ENCODE measurements at regions not wholly inside any gene's neighbourhood (a gene's known extent, or its start where the extent isn't known, plus 50 kb on each side); places are given as distances from the start of the nearest gene placed in this dataset.

DNA sequence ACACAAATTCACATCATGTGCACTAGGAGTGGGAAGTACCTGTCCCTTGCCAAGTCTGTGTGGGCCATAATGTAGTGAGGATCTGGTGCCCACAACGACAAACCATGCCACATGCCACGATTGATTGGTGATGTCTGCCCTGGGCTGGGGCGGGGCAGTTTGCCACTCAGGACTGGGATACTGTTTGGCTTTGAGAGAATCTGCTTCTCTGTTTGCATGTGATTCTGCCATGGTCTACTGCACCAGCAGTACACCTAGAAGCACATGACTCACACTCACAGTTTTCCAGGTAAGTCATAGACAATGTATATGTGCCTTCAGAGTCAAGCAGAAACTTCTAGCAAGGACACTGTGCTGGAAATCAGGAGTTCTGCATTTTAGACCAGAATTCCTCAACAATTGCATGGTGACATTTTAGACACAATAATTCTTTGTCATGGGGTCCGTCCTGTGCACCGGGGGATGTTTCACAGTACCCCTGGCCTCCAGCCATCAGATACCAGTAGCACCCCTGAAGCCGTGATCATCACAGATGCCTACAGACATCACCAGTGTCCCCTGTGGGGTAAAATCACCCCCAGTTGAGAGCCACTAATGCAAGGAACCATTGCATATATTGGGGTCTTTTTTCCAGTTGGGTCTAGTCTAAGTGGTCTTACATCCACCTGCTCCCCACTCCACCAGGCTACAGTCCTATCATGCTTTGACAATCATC, 278.3 kb downstream of the EIPR1 start:
- DNase-seq, result no peak

GRCh38 chr2:3098231-3098630, 279.4 kb downstream of the EIPR1 start:
- DNase-seq, result no peak

DNA sequence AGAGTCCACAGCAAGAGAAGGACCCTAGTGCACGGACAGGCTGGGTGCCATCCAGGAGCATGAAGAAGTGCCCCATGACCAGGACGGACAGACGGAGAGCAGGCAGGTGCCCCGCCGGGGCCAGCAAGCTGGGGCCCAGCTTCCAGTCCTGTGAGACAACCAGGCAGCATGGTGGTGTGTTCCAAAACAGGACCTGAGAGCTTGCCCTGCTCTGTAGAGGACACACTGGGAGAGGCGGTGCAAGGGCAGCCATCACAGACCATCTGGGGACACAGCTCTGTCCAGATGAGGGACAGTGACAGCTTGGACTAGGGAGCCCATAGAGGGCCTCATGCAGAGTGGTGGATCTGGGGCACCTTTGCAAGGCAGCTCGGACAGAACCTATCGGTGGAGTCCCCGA, 279.8 kb downstream of the EIPR1 start:
- DNase-seq, result no peak

DNA sequence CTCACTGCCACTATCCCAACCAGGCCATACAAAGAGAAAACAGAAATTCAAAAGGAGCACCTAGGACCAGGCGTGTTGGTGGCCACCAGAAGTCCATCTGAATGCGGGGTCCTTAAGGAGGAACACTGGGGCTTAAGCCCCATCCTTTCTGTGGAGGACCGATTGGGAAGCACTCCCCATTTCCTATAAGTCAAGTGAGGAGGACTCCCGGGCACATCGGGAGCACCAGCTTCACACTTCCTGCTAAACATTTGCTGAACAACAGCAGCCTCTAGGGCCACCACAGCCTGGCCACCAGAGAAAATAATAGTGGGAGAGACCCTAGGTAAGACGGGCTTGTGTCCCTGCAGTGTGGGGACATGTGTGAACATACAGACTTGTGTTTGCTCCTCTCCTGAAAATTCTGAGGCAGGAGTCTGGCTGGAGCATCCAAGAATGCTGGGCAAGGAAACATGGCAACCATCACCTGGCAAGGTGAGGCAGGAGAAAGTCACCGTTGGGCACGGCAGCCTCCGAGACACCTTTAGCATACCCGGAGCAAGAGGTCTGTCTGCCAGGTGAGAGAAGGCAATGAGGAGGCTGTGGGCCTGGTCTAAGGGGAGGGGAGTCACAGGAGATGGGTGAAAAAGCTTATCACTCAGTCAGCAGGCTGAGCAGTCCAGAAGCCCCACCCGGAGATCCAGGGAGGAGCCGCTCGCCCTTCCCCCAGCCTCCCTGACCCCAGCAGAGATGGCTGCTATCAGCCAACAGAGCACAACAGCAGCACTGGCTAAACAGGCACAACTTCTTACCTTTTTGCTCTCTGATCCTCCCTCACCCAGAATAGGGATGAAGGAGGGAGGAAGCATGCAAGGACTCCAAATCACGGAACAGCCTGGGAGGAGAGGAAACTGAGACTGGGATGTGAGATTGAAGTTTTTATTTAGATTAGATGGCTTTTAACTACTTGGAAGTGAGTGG, 282.3 kb downstream of the EIPR1 start:
- no peak for DNase-seq

DNA sequence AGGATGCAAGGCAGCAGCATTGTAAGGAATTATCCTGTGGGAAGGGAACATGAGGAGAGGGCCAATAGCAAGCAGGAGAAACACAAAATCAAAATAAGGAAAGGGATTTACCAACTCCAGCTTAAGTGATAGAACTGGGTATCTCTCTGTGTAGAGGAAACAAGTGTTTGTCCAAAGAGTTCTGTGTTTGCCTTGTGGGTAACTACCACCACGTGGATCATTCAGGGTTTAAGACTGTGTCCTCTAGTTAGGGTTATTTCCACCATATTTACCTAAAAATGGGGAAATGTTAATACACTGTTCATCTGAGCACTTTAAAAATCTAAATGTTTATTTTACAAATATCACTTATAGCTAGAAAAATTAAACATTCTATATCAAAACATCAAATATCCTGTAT, 283.3 kb downstream of the EIPR1 start:
- DNase-seq, result no peak

DNA sequence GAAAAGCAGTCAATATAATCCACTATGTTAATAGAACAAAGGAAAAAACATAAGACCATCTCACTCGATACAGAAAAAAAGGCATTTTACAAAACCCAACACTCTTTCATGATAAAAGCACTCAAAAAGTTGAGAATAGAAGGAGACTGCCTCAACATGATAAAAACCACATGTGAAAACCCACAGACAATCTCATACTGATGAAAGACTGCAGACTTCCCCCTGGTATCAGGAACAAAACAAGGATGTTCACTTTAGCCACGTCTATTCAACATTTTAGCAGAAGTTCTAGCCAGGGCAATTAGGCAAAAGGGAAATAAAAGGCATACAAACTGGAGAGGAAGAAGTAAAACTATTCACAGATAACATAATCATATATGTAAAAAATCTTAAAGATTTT, 285.9 kb downstream of the EIPR1 start:
- DNase-seq, result no peak

DNA sequence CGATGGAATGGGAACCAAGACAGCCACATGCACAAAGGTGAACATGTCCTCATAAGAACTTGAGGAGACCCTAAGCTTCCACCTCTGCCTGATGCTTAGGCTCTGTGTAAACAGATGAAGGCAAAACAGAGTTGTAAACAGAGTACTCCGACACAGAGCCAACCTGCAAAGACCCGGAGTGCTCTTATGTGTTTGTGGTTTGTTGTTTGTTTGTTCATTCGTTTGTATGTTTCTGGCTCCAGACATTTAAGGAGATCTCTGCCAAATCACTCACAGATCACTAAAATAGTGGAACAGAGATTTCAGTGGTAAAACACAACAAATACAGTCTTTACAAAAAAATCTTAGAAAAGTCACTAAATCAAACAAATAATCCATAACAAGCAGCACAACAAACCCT, 294.9 kb downstream of the EIPR1 start:
- DNase-seq, result no peak

DNA sequence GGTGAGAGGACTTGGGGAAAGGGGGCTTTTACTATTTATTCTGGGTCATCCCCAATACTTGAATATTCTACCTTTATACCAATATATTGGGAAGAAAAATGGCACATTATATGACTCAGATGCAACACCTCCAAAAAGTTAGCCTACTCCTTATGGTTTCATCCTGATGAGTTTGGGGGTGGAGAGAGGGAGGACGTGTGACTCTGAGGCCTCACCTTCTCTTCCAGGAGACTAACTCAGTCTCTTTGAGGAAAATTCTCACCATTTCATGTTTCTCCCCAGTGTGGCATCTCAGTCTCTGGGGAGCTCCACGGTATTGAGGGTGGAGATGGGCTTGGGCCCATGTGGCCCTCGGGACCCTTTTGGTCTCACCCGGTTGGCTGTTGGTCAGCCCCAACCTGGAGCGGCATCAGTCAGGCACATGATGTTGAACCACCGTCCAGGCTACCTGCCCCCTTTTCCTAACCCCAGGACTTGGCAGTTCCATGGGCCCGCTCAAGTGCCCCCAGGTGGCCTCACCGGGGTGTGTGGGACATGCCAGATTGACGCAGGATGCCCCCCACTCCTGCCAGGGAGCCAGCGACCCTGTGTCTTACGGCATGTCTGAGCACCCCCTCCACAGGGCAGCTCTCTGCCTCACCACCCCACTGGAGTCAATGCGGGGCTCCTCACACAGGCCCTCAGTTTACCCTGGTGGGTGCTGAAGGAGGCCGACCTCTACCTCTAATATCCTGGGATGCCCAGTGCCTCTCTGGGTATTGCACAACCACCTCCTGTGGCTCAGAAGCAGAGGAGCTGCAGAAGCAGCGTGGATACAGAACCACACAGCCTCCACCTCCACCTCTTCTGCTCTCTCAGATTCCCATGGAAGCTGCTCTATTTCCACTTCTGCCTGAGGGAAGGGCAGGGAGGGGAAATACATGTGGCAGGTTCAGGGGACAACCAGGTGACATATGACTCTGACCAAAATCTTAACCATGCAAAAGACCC, 297.4 kb downstream of the EIPR1 start:
- no peak for DNase-seq

- DNase-seq, result no peak
These were observed 298.2 kb downstream of the EIPR1 start for GRCh38 chr2:3079466-3079865.

GRCh38 chr2:3078684-3079083, 298.9 kb downstream of the EIPR1 start:
- DNase-seq, result no peak

DNA sequence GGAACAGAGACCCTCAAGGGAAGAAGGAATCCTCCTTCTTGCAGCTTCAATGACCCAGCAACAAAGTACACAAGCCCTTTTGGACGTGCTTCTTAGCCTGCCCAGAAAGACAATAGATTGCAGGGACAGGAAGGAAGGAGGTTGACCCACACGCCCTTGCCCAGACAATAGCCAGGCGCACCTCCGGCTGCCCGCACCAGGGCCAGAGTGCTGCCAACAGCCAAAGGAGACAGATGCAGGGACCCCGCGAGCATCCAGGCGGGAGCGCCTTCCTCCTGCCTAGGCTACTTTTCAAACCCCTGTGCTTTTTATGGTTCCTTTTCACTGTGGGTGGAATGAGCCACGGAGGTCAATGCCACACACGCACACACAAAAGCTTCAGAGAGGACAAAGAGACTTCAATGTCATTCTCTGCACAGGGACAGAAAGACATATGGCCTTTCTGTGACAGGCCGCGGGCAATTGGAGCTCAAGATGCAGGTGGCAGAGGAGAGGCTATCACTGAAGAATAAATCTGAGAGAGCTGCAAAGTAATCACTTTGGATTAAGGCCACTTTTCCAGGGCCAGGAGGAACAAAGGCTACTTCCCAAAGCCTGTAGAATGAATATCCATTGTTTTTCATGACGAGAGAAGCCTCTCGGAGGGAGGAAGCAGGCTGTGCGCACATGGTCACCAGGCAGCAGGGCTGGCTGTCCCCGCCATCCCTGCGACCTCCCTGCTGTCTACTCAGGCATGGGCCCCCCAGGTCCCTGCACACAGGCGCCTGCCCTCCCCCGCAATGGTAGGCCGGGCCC, 300.6 kb downstream of the EIPR1 start:
- DNase-seq, result no peak

DNA sequence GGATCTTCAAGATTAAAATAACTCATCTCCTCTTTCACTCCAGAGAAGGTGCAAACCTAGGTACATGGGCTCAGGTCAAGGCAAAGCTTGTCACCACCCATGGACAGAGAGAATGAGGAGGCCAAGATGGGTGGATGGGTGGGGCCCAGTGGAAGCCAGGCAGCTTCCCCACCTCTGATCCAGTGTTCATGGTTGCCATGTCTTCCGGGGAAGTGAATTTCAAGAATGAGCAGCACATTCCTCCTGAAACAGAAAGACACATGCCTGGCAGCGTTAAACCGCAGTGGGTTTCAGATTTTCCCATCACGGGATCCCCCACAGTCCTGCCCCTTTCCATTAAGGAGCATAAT, 301.7 kb downstream of the EIPR1 start:
- no peak for DNase-seq

DNA sequence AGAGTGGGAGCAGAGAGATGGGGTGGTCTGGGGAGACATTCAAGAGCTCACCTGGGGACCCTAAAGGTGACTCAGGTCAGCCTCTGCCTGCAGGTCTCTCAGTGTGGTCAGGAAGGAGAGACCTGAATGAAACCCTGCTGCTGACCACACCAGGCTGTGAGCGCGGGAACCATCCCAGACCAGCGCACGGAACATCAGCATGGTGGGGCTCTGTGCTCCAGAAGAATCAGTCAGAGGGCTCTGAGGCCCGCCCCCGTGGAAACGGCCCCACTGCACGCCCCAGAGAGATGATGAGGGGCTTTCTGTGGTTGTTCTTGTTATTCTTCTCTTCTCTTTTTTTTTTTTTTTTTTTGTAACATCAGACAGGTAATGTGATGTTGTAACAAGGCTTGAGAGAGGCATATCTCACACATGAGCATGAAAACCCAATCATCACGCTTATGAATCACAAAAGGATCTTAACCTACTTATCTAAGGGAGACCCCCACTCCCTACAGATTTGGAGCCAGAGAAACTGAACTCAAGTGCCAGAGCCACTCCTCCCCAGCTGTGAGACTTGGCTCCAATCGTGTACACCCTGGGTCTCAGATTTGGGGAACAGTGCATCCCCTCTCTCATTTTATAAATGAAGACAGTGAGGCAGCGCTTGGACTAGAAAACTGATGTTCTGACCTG, 302.2 kb downstream of the EIPR1 start:
- DNase-seq, result no peak

DNA sequence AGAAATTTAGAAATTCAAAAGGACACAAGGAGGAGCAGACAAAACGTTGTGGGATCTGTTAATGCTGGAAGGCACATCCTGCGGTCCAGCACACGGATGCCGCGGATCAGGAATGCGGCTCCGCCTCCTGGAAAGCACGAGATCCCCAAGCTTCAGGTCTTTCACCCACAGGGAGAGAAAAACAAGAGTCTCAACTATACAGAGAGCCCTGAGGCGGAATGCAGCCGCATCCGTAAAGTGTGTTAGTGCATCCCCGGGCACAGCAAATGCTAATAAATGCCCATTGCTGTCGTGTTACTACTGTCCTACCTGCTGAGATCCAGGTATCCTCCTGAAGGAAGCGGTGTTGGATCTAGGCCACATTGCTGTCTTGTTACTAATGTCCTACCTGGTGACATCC, 303.9 kb downstream of the EIPR1 start:
- DNase-seq, result no peak

GRCh38 chr2:3073041-3073595, 304.5 kb downstream of the EIPR1 start:
- DNase-seq, result no peak

DNA sequence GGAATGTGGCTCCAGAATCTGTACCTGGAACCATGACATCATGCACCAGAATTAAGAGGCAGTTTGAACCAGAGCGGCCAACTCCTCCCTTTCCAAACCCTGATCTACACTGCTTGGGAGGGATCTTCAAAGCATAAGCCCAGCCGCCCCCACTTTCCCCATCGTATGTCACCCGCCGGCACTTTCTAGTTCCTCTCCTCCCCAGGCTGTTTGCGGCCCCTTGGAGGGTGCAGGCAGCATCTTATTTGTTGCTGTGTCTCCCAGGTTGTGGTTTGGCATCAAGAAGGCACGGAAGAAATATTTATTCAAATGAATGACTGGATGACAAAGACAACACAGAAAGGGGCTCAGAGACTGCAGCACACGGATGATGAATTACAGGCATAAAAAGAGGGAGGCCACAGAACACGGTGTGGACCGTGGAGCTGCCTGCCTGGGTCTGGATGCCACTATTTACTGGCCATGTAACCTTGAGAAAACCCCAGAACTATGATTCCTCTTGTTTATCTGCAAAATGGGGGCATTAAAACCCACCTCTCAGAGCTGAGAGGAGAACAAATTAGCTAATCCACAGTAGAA, 305.8 kb downstream of the EIPR1 start:
- no peak for DNase-seq

- no peak for DNase-seq
These were observed 310.8 kb downstream of the EIPR1 start for GRCh38 chr2:3066831-3067230.

DNA sequence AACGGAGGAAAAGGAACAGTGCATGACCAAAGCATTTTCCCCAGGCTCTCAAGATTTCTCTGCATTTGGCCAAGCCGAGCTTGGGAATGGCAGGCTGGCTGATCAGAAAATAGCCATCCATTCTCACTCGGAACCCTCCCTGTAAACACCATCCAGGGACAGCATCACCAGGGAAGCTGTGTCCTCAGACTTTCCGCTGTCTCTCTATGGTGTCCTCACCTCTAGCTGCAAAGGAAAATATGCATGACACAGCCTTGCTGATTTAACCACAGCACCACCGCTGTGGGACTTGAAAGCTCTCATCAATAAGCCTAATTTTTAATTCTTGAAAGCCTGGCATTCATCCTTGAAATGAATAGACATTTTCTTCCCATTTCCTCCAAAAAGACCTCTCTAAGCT, 311.7 kb downstream of the EIPR1 start:
- DNase-seq, result no peak

DNA sequence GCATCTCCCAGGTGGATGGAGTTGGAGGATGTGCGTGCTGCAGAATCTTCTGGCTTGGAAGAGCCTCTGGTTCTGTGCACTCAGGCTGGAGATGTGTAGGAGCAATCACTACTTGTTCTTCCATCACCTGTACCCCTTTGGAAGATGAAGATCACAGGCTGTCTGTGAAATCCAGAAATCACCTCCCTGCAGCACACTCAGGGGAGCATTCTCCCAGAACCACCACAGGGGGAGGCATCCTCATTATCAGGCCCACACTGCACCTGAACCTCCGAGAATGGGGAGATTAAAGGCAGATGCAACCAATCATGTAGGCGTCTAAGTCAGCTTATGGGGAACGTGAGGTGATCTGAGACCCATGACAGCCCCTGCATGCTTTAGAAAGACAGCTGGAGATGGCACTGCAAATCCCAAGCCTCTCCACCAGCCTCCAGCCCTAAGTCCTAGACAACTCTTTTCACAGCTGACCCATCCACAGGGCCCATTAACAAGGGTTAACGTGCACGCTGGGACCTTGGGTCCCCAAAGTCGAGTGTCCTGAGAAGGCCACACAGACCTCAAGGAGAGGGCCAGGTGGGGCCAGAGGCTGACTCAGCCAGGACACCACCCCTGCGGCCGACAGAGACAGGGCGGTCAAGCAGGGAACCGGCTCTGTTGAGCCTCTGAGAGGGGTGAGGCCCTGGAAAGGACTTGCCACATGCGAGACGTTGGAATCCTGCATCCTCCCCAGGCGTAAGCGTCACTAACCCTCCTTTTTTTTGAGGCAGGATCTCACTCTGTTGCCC, 314.9 kb downstream of the EIPR1 start:
- no peak for DNase-seq

GRCh38 chr2:3060049-3060448, 317.6 kb downstream of the EIPR1 start:
- no peak for DNase-seq
